HG02623 (cell line): ENCODE measurements at regions not wholly inside any gene's neighbourhood (a gene's known extent, or its start where the extent isn't known, plus 50 kb on each side); places are given as distances from the start of the nearest gene placed in this dataset.
"Not testable (repeated sequence)": the region's sequence is repeated elsewhere in the genome, so short reads cannot be mapped to it uniquely, and the experiment has no call there.

ENCODE experiments used
- ATAC-seq: cut with Tn5 transposase; IDR thresholded peaks from one replicate; pipeline ENCODE4 v1.9.1; 2021; ENCODE audit warnings: moderate library complexity; ENCODE audit not compliant: unreplicated experiment

DNA sequence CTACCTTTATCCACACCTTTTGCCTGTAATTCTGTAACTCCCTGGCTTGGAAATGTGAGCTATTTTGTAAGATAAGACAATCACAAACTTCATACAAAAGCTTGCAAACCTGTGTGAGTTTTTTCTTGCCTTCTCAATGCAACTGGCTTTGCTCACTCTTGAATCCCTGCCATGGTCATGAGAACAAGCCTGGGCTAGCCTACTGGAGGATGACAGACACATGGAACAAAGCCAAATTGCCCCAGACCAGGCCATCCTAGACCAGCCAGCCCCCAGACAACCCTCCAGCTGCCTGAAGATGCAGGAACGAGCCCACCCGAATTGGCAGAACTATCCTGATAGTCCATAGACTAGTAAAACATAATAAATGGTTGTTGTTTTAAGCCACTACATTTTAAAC is 466.6 kb upstream of the ERCC4 start:
- ATAC-seq, result no peak

DNA sequence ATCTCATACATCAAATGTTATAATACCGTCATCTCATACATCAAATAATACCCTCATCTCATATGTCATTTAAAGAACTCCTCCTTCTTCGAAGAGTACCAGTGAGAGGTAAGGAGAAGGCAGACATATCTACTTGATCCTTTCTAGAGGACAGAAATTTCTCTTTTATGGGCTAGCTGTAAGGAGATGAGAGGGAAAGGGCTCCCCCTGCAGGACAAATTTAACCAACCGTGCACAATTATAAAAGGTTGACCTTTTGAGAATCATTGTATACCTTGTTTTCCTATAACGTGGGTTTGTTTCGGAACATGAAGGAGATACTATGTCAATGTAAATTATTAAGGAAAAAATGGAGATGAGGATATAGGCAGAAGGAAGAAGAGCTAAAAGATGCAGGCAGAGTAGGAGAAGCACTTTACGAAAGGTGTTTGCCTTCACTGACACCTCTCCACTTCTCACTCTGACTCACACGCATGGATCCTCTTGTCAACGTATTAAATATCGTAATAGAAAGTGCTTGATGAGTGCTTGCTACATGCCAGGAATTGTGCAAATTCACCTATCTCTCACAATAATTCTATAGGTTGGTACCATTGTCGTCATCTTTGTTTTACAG is 465.9 kb upstream of the ERCC4 start:
- ATAC-seq, result no peak

DNA sequence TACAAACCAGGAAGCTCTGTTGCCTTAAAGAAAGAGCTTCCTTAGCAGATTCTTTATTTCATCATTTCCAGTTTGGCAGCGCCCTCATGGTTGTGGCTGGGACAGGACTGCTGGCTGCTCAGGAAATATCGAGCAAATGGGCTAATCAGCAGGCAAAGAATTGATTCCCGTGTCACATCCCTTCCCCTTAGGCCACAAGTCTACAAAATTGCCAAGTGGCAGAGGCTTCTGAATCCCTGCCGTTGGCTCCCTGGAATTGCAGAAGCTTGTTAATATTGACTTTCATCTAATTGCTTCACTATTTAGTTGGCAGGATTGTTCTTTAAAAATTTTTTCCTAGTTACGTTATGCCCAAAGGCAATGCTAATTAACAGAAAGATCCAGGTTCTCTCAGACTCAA is 456.3 kb upstream of the ERCC4 start:
- no peak for ATAC-seq

DNA sequence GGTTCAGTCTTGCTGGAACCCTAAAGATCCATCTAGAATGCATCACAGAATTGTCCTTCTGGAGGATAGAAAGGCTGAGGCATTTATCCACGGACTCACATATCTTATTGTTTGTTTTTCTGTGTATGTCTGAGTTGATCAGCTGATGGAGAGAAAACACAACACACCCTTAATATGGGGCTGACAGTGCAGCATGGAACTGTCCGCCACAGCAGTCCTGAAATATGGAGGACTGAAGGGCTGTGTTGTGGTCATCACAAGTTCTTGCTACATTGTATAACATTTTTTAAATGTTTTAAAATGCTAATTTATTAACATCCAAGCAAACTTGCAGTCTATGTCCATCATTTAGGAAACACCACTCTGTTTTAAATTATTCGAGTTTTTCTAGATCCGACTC is 448.9 kb upstream of the ERCC4 start:
- no peak for ATAC-seq

DNA sequence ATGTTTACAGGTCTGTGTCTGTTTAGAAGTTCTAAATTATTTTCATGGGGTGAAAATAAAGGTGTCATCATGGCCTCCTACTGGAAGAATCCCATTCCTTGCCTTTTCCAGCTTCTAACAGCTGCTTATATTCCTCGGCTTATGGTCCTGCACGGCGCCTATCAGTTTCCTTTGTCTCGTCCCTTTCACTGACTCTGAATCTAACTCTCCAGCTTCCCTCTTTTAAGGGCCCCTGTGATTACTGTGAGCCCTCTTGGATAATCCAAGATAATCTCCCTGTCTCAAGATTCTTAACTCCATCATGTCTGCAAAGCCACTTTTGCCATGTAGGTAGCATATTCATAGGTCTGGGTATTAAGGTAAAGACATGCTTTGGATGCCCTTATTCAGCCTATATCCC is 441.0 kb upstream of the ERCC4 start:
- no peak for ATAC-seq

DNA sequence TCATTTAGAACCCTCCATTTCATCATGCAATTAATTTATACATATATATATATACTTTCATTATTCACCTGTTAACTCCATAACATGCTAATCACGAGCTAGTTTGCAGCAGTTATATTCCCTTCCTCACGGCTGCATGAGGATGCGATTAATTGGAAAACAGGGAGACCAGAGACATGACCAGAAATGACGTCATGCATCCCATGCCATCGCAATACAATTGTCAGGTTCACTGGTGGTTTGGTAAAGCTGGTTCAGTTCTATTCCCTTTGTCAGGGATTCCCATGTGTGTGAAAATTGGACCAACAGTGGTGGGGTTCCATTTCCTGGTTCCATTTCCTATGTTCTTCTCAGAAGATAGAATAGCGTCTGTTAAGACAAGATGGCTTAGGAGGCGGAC is 440.4 kb upstream of the ERCC4 start:
- ATAC-seq, result no peak

DNA sequence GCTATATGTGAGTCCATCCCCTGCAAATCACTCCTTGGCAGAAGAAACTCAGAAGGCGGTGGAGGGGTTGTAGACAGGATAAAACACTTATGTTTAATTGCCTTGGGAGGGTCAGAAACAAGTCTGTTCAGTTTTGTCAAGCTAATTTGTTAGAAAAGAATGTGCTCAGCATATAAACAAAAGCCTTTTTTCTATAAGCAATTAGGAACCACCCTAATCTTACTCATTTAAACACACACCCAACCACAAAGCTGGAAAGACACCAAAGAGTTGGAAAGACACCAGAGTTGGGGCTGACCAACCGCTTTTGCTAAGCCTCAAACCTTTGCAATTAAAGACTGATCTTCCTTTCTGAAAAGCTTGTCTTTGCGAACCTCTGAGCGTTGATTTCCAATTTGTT is 439.2 kb upstream of the ERCC4 start:
- no peak for ATAC-seq

DNA sequence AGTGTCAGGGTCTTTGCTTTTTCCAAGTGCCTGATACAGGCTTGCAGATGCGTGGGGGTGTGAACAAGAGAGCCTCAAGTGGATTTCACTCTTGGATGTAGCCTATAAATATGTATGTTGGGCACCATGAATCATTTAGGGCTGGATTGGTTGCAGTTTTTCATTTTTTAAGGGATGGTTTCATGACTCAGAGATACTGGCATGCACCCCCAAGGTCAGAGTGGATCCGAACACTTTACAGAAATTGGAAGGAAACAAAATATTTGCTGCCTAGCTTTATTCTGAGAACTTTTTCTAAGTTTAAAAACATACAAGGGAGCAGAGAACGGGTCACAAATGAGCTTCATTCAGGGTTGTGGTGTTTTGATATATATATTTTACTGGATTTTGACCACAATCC is 436.8 kb upstream of the ERCC4 start:
- ATAC-seq, result no peak

DNA sequence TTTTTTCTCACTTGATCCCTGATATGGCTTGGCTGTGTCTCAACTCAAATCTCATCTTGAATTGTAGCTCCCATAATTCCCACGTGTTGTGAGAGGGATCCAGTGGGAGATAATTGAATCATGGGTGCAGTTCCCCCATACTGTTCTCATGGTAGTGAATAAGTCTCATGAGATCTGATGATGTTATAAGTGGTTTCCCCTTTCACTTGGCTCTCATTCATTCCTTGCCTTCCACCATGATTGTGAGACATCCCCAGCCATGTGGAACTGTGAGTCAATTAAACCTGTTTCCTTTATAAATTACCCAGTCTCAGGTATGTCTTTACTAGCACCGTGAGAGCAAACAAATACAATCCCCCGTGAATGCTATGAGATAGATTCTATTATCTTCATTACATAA is 430.5 kb upstream of the ERCC4 start:
- not testable (repeated sequence) for ATAC-seq

DNA sequence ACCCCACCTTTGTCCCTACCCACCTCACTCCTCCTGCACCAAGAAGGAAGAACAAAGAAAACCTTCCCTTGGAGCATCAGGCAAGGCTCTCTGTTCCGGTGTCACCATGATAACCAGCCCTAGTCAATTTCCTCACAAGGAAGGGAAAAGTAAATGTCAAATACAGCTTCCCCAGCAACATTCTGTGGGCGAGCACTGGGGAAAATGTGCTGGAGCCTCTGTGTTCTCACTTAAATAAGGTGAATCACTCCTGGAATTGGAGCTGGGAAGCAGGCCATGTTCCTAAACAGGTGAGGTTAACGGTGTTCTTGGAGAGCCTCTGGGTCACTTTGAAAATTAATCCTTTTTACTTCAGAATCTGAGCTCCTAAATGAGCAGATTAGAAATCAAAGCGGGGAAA is 427.9 kb upstream of the ERCC4 start:
- ATAC-seq, result no peak

DNA sequence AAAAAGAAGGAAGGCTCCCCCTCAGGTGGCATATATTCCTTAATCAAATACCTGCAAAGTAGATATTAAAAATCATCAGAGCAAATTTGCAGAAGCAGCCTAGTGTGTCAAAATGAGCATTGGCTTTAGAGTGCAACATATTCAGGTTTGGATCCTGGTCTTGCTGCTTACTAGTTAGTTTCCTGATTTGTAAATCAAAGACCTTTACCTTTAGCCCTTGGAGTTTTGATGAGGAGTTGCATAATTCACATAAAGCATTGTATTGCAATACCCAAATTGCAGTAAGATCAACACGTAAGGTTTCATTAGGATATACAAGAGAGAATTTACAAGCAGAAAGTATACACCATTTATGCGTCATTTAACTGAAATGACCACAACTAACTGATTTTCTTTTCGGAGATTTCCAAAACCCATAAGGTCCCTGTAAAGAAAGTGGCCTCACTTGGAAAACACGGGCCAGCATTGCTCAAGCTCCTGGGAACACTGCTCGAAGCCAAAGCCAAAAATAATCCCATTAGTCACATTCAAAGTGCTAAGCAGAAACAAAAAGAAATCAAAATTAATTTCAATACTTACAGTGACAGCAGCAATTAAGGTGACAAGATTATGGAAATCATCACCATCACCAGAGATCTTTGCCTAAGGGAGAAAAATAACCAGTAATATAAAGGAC is 415.9 kb upstream of the ERCC4 start:
- ATAC-seq, result no peak

DNA sequence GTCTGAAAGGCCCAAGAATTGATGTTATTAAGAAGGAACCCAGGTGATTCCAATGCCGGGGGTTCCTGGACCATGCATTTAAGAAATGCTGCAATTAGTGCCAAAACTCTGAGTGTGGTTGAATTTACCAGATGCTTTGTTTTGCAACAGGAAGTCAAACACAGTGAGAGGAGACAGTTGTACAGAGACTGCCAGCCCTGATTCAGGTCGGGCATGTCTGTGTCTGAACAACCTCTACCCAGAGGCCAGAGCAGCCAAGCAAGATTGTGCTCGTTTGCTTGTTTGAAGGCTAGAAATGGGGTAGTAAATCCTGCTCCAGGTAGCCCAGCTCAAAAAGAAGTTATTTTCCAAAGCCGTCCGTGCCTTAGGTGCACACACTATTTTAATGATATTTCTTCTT is 412.4 kb upstream of the ERCC4 start:
- no peak for ATAC-seq

DNA sequence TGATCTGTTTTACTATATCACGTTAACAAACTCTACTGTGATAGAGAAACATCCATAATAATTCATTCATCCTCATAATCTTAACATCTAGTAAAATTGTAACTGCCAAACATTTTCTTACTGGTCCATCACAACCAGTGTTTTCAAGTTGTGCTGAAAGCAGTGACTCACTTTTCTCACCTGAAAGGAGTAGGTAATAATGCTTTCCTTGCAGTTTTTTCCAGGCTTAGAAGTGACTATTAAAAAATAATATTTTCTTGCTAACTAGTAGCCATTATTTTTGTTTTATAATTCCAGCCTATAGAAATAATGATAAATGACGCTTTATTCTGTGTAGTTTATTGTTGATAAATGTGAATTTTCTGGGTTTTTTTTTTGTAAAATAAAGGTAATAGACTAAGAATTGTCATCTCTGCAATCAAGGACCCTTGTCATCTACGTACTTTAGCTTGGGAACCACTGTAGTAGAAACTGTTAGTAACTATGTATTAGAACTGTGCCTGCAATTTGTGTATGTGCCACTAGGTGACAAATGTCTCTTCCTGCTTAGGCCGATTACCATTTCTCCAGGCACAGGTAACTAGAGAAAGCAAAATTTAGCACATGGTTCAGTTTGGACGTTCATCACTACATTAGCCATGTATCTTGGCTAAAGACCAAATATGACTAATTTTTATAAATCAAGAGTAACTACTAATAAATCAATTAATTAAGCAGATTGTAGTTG is 409.4 kb upstream of the ERCC4 start:
- ATAC-seq, result no peak

DNA sequence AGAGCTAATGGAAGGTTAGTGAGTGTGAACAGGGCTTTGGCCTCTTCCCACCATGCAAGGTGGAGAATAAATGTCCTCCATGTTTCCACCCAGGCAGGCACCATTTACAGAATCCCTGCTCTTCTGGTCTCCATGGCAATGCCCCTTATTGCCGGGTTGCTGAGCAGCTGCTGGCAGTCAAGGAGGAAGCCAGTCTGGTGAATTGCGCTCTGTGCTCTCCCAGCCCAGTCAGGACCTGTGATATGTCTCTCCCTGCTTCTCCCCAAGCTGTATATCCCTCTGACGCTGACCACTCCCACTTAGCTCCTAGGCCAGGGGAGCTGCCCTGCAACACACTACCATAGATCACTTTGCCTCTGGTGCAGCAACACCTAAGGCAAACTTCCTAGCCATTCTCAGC is 402.1 kb upstream of the ERCC4 start:
- ATAC-seq, result no peak

DNA sequence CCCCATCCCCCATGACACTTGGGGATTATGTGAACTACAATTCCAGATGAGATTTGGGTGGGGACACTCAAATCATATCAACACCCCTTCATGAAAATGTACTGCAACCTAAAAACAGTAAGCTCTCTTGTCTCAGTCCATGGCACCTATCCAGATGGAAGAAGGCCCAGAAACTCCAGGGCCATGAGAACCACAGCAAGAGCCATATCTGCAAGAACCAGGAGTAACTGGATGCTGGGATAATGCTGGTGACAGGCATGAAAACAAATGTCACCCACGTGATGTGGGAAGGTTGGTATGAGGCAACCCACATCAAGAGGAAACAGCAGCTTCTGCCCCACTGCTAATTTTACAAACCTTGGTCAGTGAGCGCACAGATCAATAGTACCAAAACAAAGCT is 400.1 kb upstream of the ERCC4 start:
- ATAC-seq, result no peak

DNA sequence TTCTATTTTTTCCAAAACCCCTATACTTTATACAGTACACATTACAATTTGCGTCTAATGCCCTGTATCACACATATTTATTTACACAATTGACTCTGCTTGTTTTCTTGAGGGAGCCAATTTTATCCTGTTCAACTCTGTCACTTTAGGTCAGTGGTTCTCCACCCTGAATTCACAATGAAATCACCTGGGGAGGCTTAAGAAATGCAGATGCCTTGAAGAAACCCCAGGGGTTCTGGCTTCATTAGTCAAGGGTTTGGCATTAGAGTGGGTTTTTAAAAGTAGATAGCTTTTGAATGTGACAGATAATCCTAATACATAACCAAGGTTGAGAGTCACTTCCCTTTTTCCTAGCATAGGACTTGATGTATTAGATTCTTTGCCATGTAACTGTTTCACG is 398.6 kb upstream of the ERCC4 start:
- ATAC-seq, result no peak

DNA sequence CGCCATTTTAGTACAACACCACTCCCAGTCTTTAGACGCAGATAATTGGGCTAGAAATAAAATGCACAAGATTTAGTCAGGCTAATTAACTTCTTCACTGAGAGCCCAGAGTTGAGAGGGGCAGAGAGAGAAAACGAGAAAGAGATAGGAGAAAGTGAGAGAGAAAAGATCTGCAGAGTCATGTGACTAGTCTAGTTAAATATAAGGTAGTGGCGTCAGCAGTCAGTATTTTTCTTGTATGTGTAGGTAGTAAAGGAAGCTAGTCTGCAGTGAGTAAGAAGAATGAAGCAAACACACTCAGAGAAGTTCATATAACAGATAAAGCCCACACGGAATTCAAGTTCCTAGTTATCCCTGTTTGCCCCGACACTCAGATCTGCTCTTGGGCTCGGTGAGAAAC is 392.6 kb upstream of the ERCC4 start:
- no peak for ATAC-seq

DNA sequence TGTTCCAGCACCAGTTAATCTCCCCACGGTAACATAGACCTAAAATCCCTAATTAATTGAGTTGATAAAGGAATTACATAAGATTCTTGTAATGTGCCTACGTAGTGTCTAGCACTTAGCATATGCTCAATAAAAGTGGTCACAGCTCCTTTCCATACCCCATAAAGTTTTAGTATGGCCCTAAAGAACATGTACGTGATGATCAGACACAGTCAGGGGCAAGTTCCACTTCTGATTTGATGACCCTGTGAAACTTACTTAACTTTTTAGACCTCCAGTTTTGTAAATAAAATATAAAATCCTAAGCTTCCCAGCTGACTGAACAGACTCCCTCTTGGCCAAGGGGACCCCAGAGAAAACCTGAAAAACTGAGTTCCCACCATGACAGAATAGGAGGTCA is 391.3 kb upstream of the ERCC4 start:
- ATAC-seq, result no peak

DNA sequence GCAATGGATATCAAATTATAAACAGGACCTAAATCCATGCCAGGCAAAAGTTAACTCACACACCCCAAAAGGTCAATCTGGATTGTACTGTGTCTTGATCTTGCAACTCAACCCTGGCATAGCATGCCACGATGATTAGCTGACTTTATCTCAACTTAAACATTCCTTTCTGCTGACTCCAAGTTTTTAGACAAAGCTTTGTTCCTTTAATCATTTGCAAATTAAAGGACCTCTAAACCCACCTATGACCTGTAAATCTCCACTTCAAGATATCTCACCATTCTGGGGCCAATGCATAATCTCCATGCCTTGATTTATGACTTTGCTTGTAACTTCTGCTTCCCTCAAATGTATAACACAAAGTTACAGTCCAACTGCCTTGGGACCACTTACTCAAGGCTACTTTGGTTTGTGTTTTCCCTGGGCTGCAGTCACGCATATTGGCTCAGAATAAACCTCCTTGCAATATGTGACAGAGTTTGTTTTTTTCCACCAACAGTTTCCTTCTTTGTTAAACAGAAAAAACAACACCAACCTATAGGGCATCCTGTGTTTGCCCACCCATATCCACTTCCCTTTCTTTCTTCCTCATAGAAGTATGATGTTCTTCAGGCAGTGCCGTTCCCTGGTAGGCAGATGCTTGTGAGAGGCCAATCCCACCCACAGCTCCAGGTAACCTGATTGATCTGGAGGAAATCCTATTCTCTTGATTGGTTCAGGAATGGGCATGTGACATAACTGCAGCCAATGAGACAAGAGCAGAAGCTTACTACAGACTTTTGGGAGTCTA is 390.6 kb upstream of the ERCC4 start:
- ATAC-seq, result no peak

DNA sequence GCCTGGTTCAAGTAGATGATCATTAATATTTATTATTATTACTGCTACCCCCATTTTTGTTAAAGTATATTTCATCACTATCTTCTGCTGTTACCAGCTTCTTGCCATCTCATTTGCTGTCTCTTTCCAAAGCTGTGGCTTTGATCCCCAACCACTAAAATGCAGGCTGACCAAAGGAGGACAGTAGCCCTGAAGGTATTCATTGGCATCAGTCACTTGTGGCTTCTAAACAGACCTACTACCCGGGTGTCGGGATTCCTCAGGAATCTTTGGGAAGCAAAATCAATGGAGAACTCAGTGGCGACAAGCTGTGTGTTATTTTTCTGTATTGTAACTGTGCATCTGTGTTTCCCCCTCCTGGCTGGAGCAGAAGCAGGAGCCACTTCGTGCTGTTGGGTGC is 379.2 kb upstream of the ERCC4 start:
- ATAC-seq, result no peak

DNA sequence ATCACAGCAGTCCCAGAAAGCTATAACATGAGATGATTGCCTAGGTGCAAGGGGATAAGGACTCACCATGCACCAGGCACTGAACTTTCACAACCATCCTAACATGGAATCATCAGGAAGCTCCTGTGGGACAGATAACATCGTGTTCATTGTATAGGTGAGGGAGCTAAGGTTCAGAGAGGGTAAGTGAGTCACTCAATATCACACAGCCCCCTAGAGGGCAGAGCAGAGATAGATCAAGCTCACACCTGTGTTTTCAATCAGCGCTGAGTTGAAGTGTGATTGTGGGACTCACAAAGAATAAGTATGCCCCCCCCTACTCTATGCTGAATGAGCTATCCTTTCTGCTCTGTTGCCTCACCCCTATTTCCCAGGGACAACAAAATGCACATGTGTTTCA is 377.7 kb upstream of the ERCC4 start:
- no peak for ATAC-seq

DNA sequence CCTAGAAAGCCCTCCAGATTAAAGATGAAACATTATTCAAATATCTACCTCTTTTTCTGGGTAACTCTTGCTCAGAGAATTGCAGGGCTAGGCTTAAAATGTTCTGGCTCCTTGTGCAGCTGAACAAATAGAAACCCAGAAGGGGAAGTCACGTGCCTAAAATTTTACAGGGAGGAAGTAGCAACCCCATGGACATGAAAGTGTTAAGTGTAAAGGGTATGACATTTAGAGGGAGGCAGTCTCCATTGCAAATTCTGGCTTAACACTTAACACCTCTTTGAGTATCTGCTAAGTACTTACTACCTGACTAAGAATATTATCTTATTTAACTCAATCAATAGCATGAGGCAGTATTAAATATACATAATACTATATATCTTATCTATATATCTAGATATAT is 376.1 kb upstream of the ERCC4 start:
- ATAC-seq, result no peak
